NCI-H748 (cell line): ENCODE measurements at regions not wholly inside any gene's neighbourhood (a gene's known extent, or its start where the extent isn't known, plus 50 kb on each side); places are given as distances from the start of the nearest gene placed in this dataset.
"Not testable (repeated sequence)": the region's sequence is repeated elsewhere in the genome, so short reads cannot be mapped to it uniquely, and the experiment has no call there.

Source experiments
- DNase-seq: peaks from one replicate; lab custom pipeline; 2025; ENCODE audit not compliant: unreplicated experiment; lab: John Stamatoyannopoulos, UW

DNA sequence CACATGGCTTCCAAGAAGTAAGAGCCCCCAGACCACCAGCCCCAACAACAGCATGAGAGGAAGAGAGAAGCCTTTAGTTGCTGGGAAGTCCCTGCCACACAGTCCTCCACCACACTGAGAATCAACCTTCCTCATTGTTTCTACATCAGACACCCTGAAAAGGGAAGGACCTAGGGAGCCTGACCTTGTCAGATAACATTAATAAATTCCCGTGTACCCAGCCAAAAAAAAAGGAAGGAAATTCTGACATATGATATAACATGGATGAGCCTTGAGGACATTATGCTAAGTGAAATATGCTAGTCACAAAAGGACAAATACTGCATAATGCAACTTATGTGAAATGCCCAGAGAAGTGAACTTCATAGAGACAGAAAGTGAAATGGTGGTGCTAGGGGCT lies 65.6 kb upstream of the ARHGAP29 start:
- DNase-seq = no peak

DNA sequence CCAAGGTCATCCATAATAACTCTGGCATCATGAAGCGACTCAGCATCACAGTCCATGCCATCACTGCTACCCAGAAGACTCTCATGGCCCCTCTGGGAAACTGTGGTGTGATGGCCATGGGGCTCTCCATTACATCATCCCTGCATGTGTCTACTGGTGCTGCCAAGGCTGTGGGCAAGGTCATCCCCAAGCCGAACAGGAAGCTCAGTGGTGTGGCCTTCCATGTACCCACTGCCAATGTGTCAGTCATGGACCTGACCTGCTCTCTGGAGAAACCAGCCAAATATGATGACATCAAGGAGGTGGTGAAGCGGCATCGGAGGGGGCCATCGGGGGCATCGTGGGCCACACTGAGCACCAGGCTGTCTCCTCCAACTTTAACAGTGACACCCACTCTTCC lies 65.1 kb upstream of the ARHGAP29 start:
- no peak for DNase-seq

GRCh38 chr1:94301186-94301585 lies 63.8 kb upstream of the ARHGAP29 start:
- DNase-seq = no peak

GRCh38 chr1:94300731-94301130 lies 63.3 kb upstream of the ARHGAP29 start:
- DNase-seq = no peak

DNA sequence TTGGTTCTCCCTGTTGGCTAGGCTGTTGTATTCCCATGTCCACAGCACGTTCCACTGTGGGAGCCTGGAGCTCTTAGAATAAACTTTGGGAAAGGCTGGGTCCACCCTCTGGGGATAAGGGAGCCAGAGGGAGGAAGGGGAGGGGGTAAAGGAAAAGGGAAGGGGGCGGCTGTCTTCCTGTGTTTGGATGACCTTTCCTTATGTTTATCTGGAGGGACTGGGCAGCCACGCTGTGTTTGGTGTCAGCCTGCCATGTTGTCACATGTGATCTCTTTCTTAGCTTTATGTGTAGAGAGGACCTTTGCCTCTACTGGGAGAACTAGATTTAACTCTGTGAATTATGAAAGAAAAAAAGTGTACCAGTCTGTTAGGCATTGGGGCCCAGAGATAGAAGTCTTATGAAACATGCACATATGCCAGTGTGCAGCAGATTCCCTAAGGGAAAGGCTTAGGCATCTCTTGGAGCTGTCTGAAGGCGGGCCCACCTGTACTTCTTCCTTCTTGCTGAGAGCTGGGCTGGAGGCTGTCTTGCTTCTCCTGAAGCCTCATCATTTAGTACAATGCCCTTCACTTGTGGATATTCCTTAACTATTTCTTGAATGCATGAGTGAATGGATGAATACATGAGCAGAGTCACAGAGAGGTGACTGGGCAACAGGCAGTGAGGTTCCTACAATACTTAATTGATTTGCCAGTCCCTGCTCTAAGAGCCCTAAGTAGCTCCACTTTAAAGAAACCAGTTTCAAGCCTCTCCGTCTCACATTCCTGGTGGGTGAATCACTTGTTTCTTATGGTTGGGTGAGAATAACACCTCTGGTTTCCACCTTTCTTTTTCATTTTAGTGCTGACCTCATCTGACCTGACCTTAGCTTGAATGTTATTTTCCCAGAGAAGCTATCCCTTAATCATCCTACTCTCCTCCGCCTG lies 62.5 kb upstream of the ARHGAP29 start:
- no peak for DNase-seq

- peak; percentile 1 for DNase-seq
Measured at GRCh38 chr1:94298861-94299260, 61.5 kb upstream of the ARHGAP29 start.

GRCh38 chr1:94296018-94296417 lies 58.6 kb upstream of the ARHGAP29 start:
- DNase-seq = no peak

GRCh38 chr1:94292978-94293377 lies 55.6 kb upstream of the ARHGAP29 start:
- DNase-seq = not testable (repeated sequence)

DNA sequence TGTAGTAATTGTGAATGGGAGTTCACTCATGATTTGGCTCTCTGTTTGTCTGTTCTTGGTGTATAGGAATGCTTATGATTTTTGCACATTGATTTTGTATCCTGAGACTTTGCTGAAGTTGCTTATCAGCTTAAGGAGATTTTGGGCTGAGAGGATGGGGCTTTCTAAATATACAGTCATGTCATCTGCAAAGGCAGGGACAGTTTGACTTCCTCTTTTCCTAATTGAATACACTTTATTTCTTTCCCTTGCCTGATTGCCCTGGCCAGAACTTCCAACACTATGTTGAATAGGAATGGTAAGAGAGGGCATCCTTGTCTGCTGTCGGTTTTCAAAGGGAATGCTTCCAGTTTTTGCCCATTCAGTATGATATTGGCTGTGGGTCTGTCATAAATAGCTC lies 51.9 kb upstream of the ARHGAP29 start:
- not testable (repeated sequence) for DNase-seq
